ENCODE measurements at regions not wholly inside any gene's neighbourhood (a gene's known extent, or its start where the extent isn't known, plus 50 kb on each side); places are given as distances from the start of the nearest gene placed in this dataset.

DNA sequence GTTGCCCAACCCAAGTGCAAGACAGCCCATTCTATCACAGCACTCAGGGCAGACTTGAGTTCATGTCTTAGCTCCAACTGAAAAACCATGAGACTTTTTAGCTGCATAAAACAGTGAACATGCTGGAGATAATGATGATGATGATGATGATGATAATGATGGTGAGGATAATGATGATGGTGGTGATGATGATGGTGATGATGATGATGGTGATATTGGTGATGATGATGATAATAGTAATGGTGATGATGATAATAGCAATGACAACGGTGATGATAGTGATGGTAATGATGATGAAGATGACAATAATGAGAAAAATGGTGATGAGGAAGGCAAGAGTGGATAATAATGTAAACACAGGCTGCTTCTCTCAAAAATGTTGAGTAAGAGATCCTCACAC is 576.2 kb downstream of the BCL11B start:
- no peaks in the 10 kb centered on the region for H3K36me3 ChIP-seq
- intact Hi-C loops (cut with DNase I): no loop called here
- H3K27ac ChIP-seq (replicated peaks in 1 of 4): no peak overlapping the region
- no peaks in the 10 kb centered on the region for H3K4me1 ChIP-seq
- no peaks in the 10 kb centered on the region for H3K9me3 ChIP-seq
- DNase-seq (ENCODE audit: extremely low spot score): peak; percentile 29
- TF ChIP-seq EP300 (IDR thresholded peaks at IDR 0.05): no peak
- no peak for TF ChIP-seq POLR2AphosphoS5 (IDR thresholded peaks at IDR 0.05)
- TF ChIP-seq CTCF (IDR thresholded peaks at IDR 0.05): no peak
- no peak for TF ChIP-seq POLR2A (IDR thresholded peaks at IDR 0.05; ENCODE audit: low read depth)
- WGBS: 95% methylated on average over 1 of the region's 1 CpG
- H3K27me3 ChIP-seq: no peaks in the 10 kb centered on the region
- no peak overlapping the region for H3K4me3 ChIP-seq

GRCh38 chr14:98698341-98698740 is 573.7 kb downstream of the BCL11B start:
- no peak for TF ChIP-seq EP300 (IDR thresholded peaks at IDR 0.05)
- Histone ChIP-seq H3K27ac (replicated peaks in 1 of 4) (no peak overlapping the region), H3K36me3 (no peaks in the 10 kb centered on the region), H3K27me3 (peaks cover 0 to 7% (median 0%) of the 10 kb centered on the region in 4 donors), H3K4me3 (no peak overlapping the region), H3K9me3 (no peaks in the 10 kb centered on the region), H3K4me1 (no peaks in the 10 kb centered on the region)
- 88% methylated on average over 3 of the region's 3 CpGs for WGBS
- intact Hi-C loops (cut with DNase I): no loop called here
- DNase-seq (ENCODE audit: extremely low spot score): peak; percentile 79

- H3K4me1 ChIP-seq: no peaks in the 10 kb centered on the region
- peaks cover 0 to 16% (median 0%) of the 10 kb centered on the region in 4 donors for H3K27me3 ChIP-seq
- TF ChIP-seq CTCF (IDR thresholded peaks at IDR 0.05): no peak
- TF ChIP-seq POLR2AphosphoS5 (IDR thresholded peaks at IDR 0.05): no peak
- TF ChIP-seq EP300 (IDR thresholded peaks at IDR 0.05): no peak
- TF ChIP-seq POLR2A (IDR thresholded peaks at IDR 0.05; ENCODE audit: low read depth): no peak
- no peaks in the 10 kb centered on the region for H3K36me3 ChIP-seq
- intact Hi-C loops (cut with DNase I): no loop called here
- no peak overlapping the region for H3K4me3 ChIP-seq
- H3K27ac ChIP-seq (replicated peaks in 1 of 4): no peak overlapping the region
- peak; percentile 57 for DNase-seq (ENCODE audit: extremely low spot score)
- no peaks in the 10 kb centered on the region for H3K9me3 ChIP-seq
- 66% methylated on average over 3 of the region's 3 CpGs for WGBS
These were observed 571.2 kb downstream of the BCL11B start for GRCh38 chr14:98700748-98701147.

DNA sequence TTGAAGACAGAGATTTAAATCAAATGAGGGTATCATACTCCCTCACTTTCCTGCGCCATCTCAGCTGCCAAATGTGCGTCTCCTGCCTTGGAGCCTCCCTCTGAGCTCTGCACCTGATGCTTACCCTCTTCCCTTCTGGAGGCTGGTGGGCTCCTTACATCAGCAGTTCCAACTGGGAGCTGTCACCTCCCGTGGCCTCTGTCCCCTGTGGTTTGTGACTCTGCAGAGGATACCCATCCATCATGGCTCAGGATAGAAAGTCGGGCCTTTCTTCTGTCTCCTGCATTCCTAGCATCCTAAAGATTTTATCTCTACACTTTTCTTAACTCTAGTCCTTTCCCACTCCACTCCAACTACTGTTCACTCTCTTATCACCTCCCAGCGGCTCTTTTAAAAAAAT is 570.6 kb downstream of the BCL11B start:
- Histone ChIP-seq H3K4me1 (no peaks in the 10 kb centered on the region), H3K4me3 (no peak overlapping the region), H3K36me3 (no peaks in the 10 kb centered on the region), H3K27ac (replicated peaks in 1 of 4) (no peak overlapping the region), H3K27me3 (peaks cover 0 to 19% (median 0%) of the 10 kb centered on the region in 4 donors), H3K9me3 (no peaks in the 10 kb centered on the region)
- intact Hi-C loops (cut with DNase I): no loop called here
- TF ChIP-seq POLR2A (IDR thresholded peaks at IDR 0.05; ENCODE audit: low read depth) (no peak), EP300 (IDR thresholded peaks at IDR 0.05) (no peak), CTCF (IDR thresholded peaks at IDR 0.05) (no peak), POLR2AphosphoS5 (IDR thresholded peaks at IDR 0.05) (no peak)
- DNase-seq (ENCODE audit: extremely low spot score): peak; percentile 70
- WGBS: 50% methylated on average over 5 of the region's 5 CpGs

GRCh38 chr14:98704441-98704840 is 567.6 kb downstream of the BCL11B start:
- no peak for TF ChIP-seq POLR2AphosphoS5 (IDR thresholded peaks at IDR 0.05)
- TF ChIP-seq EP300 (IDR thresholded peaks at IDR 0.05): no peak
- TF ChIP-seq CTCF (IDR thresholded peaks at IDR 0.05): no peak
- no peak for TF ChIP-seq POLR2A (IDR thresholded peaks at IDR 0.05; ENCODE audit: low read depth)
- DNase-seq (ENCODE audit: extremely low spot score): no peak
- Histone ChIP-seq H3K4me1 (no peaks in the 10 kb centered on the region), H3K36me3 (no peaks in the 10 kb centered on the region), H3K27ac (replicated peaks in 1 of 4) (no peak overlapping the region), H3K9me3 (no peaks in the 10 kb centered on the region), H3K4me3 (no peak overlapping the region), H3K27me3 (peaks cover 0 to 31% (median 0%) of the 10 kb centered on the region in 4 donors)
- 17% methylated on average over 3 of the region's 3 CpGs for whole genome bisulfite sequencing
- intact Hi-C loops (cut with DNase I): no loop called here
